ENCODE measurements at regions not wholly inside any gene's neighbourhood (a gene's known extent, or its start where the extent isn't known, plus 50 kb on each side); places are given as distances from the start of the nearest gene placed in this dataset.

DNA sequence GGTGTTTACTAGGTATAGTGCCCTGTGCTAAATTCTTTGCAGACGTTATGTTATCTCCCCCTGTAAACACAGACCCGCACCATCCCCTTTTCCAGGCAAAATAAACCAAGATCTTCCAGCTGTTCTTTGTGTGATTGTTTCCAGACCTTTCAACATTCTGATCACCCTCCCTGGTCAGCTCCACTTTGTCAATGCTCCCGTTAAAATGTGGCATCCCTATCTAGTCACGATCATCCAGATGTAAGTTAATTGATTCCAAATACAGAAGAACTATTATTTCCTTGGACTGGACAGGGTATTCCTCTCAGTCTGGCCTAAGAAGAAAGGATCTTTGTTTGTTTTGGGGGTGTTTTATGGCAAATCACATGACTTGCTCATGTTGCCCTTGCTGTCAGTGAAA, 127.6 kb upstream of the ARID2 start:
- TF ChIP-seq ZBTB21 (tag by site-specific recombination; IDR thresholded peaks at IDR 0.05): no peak
- TF ChIP-seq, protein P1, sequence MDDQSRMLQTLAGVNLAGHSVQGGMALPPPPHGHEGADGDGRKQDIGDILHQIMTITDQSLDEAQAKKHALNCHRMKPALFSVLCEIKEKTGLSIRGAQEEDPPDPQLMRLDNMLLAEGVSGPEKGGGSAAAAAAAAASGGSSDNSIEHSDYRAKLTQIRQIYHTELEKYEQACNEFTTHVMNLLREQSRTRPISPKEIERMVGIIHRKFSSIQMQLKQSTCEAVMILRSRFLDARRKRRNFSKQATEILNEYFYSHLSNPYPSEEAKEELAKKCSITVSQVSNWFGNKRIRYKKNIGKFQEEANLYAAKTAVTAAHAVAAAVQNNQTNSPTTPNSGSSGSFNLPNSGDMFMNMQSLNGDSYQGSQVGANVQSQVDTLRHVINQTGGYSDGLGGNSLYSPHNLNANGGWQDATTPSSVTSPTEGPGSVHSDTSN (CRISPR knock-in tag; IDR thresholded peaks at IDR 0.05): no peak
- TF ChIP-seq, protein P2, sequence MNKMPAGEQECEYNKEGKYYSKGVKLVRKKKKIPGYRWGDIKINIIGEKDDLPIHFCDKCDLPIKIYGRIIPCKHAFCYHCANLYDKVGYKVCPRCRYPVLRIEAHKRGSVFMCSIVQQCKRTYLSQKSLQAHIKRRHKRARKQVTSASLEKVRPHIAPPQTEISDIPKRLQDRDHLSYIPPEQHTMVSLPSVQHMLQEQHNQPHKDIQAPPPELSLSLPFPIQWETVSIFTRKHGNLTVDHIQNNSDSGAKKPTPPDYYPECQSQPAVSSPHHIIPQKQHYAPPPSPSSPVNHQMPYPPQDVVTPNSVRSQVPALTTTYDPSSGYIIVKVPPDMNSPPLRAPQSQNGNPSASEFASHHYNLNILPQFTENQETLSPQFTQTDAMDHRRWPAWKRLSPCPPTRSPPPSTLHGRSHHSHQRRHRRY (tag by site-specific recombination; IDR thresholded peaks at IDR 0.05): no peak
- no peak for TF ChIP-seq ZNF639 (tag by site-specific recombination; IDR thresholded peaks at IDR 0.05)
- TF ChIP-seq REST (tag by site-specific recombination; IDR thresholded peaks at IDR 0.05): no peak
- TF ChIP-seq, protein P3, sequence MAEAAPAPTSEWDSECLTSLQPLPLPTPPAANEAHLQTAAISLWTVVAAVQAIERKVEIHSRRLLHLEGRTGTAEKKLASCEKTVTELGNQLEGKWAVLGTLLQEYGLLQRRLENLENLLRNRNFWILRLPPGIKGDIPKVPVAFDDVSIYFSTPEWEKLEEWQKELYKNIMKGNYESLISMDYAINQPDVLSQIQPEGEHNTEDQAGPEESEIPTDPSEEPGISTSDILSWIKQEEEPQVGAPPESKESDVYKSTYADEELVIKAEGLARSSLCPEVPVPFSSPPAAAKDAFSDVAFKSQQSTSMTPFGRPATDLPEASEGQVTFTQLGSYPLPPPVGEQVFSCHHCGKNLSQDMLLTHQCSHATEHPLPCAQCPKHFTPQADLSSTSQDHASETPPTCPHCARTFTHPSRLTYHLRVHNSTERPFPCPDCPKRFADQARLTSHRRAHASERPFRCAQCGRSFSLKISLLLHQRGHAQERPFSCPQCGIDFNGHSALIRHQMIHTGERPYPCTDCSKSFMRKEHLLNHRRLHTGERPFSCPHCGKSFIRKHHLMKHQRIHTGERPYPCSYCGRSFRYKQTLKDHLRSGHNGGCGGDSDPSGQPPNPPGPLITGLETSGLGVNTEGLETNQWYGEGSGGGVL (tag by site-specific recombination; IDR thresholded peaks at IDR 0.05): no peak
- TF ChIP-seq ZNF140 (tag by site-specific recombination; IDR thresholded peaks at IDR 0.05): no peak
- no peak for TF ChIP-seq CTCF (tag by site-specific recombination; IDR thresholded peaks at IDR 0.05)
- TF ChIP-seq ZNF623 (tag by site-specific recombination; IDR thresholded peaks at IDR 0.05): no peak
- no peak for TF ChIP-seq ZNF416 (tag by site-specific recombination; IDR thresholded peaks at IDR 0.05)

All from HEK293 (cell line).